ENCODE measurements at regions not wholly inside any gene's neighbourhood (a gene's known extent, or its start where the extent isn't known, plus 50 kb on each side); places are given as distances from the start of the nearest gene placed in this dataset.

DNA sequence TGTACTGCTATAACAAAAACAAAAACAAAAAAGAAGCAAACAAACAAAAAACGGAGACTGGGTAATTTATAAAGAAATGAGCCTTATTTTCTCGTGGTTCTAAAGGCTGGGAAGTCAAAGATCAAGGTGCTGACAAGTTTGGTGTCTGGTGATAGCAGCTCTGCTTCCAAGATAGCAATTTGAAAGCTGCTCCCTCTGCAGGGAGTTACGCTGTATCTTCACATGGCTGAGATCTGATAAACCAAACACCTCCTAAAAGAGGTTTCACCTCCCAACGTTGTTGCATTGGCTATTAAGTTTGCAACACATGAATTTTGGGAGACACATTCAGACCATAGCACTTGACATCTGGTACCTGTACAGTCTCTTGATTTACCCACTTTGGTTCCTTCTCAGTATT is 854.2 kb downstream of the CENPC start:
- no peak overlapping the region for H3K27ac ChIP-seq (ENCODE audit: insufficient read depth, low read length)
- no peak overlapping the region for H3K4me3 ChIP-seq (replicated peaks in 1 of 4; ENCODE audit: control extremely low read depth in 1 of 4, insufficient read depth in 1 of 4, low read depth in 3 of 4, low read length in 4 of 4)
- H3K4me1 ChIP-seq (ENCODE audit: control insufficient read depth, extremely low read depth, insufficient read depth, low read length) = no peaks in the 10 kb centered on the region
- no peaks in the 10 kb centered on the region for H3K36me3 ChIP-seq (ENCODE audit: control insufficient read depth, insufficient read depth, low read length)
- no peak overlapping the region for H2AFZ ChIP-seq (ENCODE audit: low read length)
- H4K20me1 ChIP-seq (ENCODE audit: control insufficient read depth, extremely low read depth, insufficient read depth, low read length) = no peaks in the 10 kb centered on the region
- H3K27me3 ChIP-seq (ENCODE audit: control insufficient read depth, insufficient read depth, low read length) = no peaks in the 10 kb centered on the region
- no peaks in the 10 kb centered on the region for H3K79me2 ChIP-seq (ENCODE audit: control insufficient read depth, insufficient read depth, low read length)
- no peaks in the 10 kb centered on the region for H3K9me3 ChIP-seq (ENCODE audit: control insufficient read depth, insufficient read depth, low read depth, low read length)
- no peak overlapping the region for H3K9ac ChIP-seq (ENCODE audit: insufficient read depth, low read length)
- H3K4me2 ChIP-seq (ENCODE audit: extremely low read depth, insufficient read depth, low read length) = no peak overlapping the region
- TF ChIP-seq EZH2 (IDR thresholded peaks at IDR 0.05; ENCODE audit: low read length, missing control alignments) = no peak
- TF ChIP-seq, protein P1, sequence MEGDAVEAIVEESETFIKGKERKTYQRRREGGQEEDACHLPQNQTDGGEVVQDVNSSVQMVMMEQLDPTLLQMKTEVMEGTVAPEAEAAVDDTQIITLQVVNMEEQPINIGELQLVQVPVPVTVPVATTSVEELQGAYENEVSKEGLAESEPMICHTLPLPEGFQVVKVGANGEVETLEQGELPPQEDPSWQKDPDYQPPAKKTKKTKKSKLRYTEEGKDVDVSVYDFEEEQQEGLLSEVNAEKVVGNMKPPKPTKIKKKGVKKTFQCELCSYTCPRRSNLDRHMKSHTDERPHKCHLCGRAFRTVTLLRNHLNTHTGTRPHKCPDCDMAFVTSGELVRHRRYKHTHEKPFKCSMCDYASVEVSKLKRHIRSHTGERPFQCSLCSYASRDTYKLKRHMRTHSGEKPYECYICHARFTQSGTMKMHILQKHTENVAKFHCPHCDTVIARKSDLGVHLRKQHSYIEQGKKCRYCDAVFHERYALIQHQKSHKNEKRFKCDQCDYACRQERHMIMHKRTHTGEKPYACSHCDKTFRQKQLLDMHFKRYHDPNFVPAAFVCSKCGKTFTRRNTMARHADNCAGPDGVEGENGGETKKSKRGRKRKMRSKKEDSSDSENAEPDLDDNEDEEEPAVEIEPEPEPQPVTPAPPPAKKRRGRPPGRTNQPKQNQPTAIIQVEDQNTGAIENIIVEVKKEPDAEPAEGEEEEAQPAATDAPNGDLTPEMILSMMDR (conservative IDR thresholded peaks at IDR 0.05 in 1 of 2, IDR thresholded peaks at IDR 0.05 in 1 of 2; ENCODE audit: low read depth in 1 of 2, low read length in 2 of 2) = no peak
- no peak for DNase-seq (ENCODE audit: low read depth in 2 of 2)

DNA sequence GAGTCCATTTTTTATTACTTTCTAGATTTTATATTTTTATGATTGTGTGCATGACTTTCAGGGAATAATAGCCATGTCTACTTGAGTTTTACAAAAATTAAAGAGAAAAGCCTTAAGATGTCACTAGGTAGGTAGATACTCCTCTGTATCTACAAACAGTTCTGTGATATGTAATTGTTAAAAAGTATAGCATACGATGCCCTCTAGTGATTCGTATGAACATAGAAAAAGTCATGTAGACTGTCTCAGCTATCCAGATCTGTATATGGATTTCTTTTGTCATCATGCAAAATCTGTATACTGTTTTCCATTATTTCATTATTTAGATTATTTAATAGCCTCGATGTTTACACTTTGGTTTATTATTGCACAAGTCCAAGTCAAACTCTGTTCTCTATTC is 856.6 kb downstream of the CENPC start:
- Histone ChIP-seq H3K4me1 (ENCODE audit: control insufficient read depth, extremely low read depth, insufficient read depth, low read length) (no peaks in the 10 kb centered on the region), H3K4me3 (replicated peaks in 1 of 4; ENCODE audit: control extremely low read depth in 1 of 4, insufficient read depth in 1 of 4, low read depth in 3 of 4, low read length in 4 of 4) (no peak overlapping the region), H3K36me3 (ENCODE audit: control insufficient read depth, insufficient read depth, low read length) (no peaks in the 10 kb centered on the region), H2AFZ (ENCODE audit: low read length) (no peak overlapping the region), H3K79me2 (ENCODE audit: control insufficient read depth, insufficient read depth, low read length) (no peaks in the 10 kb centered on the region), H4K20me1 (ENCODE audit: control insufficient read depth, extremely low read depth, insufficient read depth, low read length) (no peaks in the 10 kb centered on the region), H3K4me2 (ENCODE audit: extremely low read depth, insufficient read depth, low read length) (no peak overlapping the region), H3K27ac (ENCODE audit: insufficient read depth, low read length) (no peak overlapping the region), H3K27me3 (ENCODE audit: control insufficient read depth, insufficient read depth, low read length) (no peaks in the 10 kb centered on the region), H3K9ac (ENCODE audit: insufficient read depth, low read length) (no peak overlapping the region), H3K9me3 (ENCODE audit: control insufficient read depth, insufficient read depth, low read depth, low read length) (no peaks in the 10 kb centered on the region)
- TF ChIP-seq, protein P1 (conservative IDR thresholded peaks at IDR 0.05 in 1 of 2, IDR thresholded peaks at IDR 0.05 in 1 of 2; ENCODE audit: low read depth in 1 of 2, low read length in 2 of 2) = no peak
- TF ChIP-seq EZH2 (IDR thresholded peaks at IDR 0.05; ENCODE audit: low read length, missing control alignments) = no peak
- peak; percentile 11 to 53 for DNase-seq (ENCODE audit: low read depth in 2 of 2)

DNA sequence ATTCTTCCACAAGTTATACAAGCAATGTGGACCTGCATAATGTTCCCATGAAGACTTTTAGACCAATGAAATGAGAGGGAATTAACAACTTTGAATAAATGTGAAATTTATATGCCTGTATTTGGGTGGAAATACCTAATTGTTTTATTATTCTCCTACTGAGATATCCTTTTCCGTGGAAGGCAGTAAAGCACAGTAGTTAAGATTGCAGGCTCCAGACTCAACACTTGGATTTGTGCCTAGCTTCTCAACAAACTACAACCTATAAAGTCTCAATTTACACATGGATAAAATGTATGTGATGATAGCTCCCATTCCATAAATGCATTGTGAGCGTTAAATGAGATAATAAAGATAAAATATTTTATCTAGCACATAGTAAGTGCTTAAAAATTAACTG is 857.8 kb downstream of the CENPC start:
- TF ChIP-seq, protein P1 (conservative IDR thresholded peaks at IDR 0.05 in 1 of 2, IDR thresholded peaks at IDR 0.05 in 1 of 2; ENCODE audit: low read depth in 1 of 2, low read length in 2 of 2) = no peak
- no peak for TF ChIP-seq EZH2 (IDR thresholded peaks at IDR 0.05; ENCODE audit: low read length, missing control alignments)
- H3K9me3 ChIP-seq (ENCODE audit: control insufficient read depth, insufficient read depth, low read depth, low read length) = no peaks in the 10 kb centered on the region
- no peaks in the 10 kb centered on the region for H3K27me3 ChIP-seq (ENCODE audit: control insufficient read depth, insufficient read depth, low read length)
- no peaks in the 10 kb centered on the region for H4K20me1 ChIP-seq (ENCODE audit: control insufficient read depth, extremely low read depth, insufficient read depth, low read length)
- H3K4me2 ChIP-seq (ENCODE audit: extremely low read depth, insufficient read depth, low read length) = no peak overlapping the region
- no peaks in the 10 kb centered on the region for H3K79me2 ChIP-seq (ENCODE audit: control insufficient read depth, insufficient read depth, low read length)
- H2AFZ ChIP-seq (ENCODE audit: low read length) = no peak overlapping the region
- no peaks in the 10 kb centered on the region for H3K4me1 ChIP-seq (ENCODE audit: control insufficient read depth, extremely low read depth, insufficient read depth, low read length)
- no peak for DNase-seq (ENCODE audit: low read depth in 2 of 2)
- no peak overlapping the region for H3K27ac ChIP-seq (ENCODE audit: insufficient read depth, low read length)
- no peak overlapping the region for H3K9ac ChIP-seq (ENCODE audit: insufficient read depth, low read length)
- H3K36me3 ChIP-seq (ENCODE audit: control insufficient read depth, insufficient read depth, low read length) = no peaks in the 10 kb centered on the region
- no peak overlapping the region for H3K4me3 ChIP-seq (replicated peaks in 1 of 4; ENCODE audit: control extremely low read depth in 1 of 4, insufficient read depth in 1 of 4, low read depth in 3 of 4, low read length in 4 of 4)
